ENCODE measurements at regions not wholly inside any gene's neighbourhood (a gene's known extent, or its start where the extent isn't known, plus 50 kb on each side); places are given as distances from the start of the nearest gene placed in this dataset.

GRCh38 chr16:58815181-58815888 lies 81.2 kb upstream of the GOT2 start:
- 61 to 83% methylated on average over 7 of the region's 7 CpGs for WGBS, 2 donors
- H3K27me3 ChIP-seq, result no peaks in the 10 kb centered on the region
- DNase-seq, result no peak
- TF ChIP-seq POLR2A (IDR thresholded peaks at IDR 0.05), result no peak
- no peak for TF ChIP-seq EP300 (IDR thresholded peaks at IDR 0.05)
- no peak for TF ChIP-seq POLR2AphosphoS5 (IDR thresholded peaks at IDR 0.05)
- TF ChIP-seq, protein P1, sequence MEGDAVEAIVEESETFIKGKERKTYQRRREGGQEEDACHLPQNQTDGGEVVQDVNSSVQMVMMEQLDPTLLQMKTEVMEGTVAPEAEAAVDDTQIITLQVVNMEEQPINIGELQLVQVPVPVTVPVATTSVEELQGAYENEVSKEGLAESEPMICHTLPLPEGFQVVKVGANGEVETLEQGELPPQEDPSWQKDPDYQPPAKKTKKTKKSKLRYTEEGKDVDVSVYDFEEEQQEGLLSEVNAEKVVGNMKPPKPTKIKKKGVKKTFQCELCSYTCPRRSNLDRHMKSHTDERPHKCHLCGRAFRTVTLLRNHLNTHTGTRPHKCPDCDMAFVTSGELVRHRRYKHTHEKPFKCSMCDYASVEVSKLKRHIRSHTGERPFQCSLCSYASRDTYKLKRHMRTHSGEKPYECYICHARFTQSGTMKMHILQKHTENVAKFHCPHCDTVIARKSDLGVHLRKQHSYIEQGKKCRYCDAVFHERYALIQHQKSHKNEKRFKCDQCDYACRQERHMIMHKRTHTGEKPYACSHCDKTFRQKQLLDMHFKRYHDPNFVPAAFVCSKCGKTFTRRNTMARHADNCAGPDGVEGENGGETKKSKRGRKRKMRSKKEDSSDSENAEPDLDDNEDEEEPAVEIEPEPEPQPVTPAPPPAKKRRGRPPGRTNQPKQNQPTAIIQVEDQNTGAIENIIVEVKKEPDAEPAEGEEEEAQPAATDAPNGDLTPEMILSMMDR (IDR thresholded peaks at IDR 0.05), result no peak
- H3K36me3 ChIP-seq, result no peaks in the 10 kb centered on the region
- H3K9me3 ChIP-seq, result no peaks in the 10 kb centered on the region
- no peak overlapping the region for H3K4me3 ChIP-seq
- H3K4me1 ChIP-seq, result peaks cover 0 to 10% (median 7%) of the 10 kb centered on the region in 4 donors
- intact Hi-C loops (cut with DNase I), result no loop called here
- no peak overlapping the region for H3K27ac ChIP-seq

- Histone ChIP-seq H3K4me1 (peaks cover 0 to 6% (median 2%) of the 10 kb centered on the region in 4 donors), H3K27me3 (no peaks in the 10 kb centered on the region), H3K9me3 (no peaks in the 10 kb centered on the region), H3K36me3 (no peaks in the 10 kb centered on the region), H3K27ac (peak overlapping the region in 2 of 4 donors; percentile 52 to 53), H3K4me3 (peak overlapping the region in 3 of 4 donors; percentile 28 to 40 (median 31))
- DNase-seq, result no peak
- intact Hi-C loops (cut with DNase I), result no loop called here
- 4% methylated on average over 12 of the region's 12 CpGs for WGBS, 2 donors
- TF ChIP-seq POLR2AphosphoS5 (IDR thresholded peaks at IDR 0.05), result no peak
- TF ChIP-seq, protein P1 (IDR thresholded peaks at IDR 0.05), result peak; percentile 42 to 87 (median 68)
- no peak for TF ChIP-seq POLR2A (IDR thresholded peaks at IDR 0.05)
- TF ChIP-seq EP300 (IDR thresholded peaks at IDR 0.05), result no peak
Measured at GRCh38 chr16:58814348-58814801, 80.3 kb upstream of the GOT2 start.

DNA sequence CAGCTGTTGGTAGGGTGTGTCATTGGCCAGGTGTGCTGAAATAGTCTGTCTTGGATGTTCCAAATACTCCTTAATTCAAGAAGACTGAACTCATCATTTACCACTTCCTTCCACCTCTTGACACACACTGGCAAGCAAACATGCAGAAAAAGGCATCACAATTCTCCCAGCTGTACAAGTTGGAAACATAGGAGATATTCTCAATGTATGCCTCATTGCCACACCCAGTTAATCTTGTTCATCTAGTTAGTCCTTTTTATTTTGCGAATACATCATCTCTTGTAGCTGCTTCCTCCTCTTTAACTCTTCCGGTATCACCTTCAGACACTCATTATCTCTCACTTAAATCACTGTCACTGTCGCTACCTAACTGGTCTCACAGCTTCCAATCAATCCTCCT lies 75.1 kb upstream of the GOT2 start:
- no peaks in the 10 kb centered on the region for H3K36me3 ChIP-seq
- no peak overlapping the region for H3K27ac ChIP-seq
- H3K9me3 ChIP-seq, result no peaks in the 10 kb centered on the region
- H3K4me1 ChIP-seq, result no peaks in the 10 kb centered on the region
- no peak for TF ChIP-seq EP300 (IDR thresholded peaks at IDR 0.05)
- TF ChIP-seq POLR2AphosphoS5 (IDR thresholded peaks at IDR 0.05), result no peak
- TF ChIP-seq, protein P1 (IDR thresholded peaks at IDR 0.05), result no peak
- no peak for TF ChIP-seq POLR2A (IDR thresholded peaks at IDR 0.05)
- 78 to 88% methylated on average over 3 of the region's 3 CpGs for WGBS, 2 donors
- H3K27me3 ChIP-seq, result no peaks in the 10 kb centered on the region
- intact Hi-C loops (cut with DNase I), result no loop called here
- no peak for DNase-seq
- H3K4me3 ChIP-seq, result no peak overlapping the region

GRCh38 chr16:58807276-58807675 lies 73.2 kb upstream of the GOT2 start:
- Histone ChIP-seq H3K36me3 (no peaks in the 10 kb centered on the region), H3K4me3 (no peak overlapping the region)

More at GRCh38 chr16:58807276-58807675, 73.2 kb upstream of the GOT2 start:
- no peak for DNase-seq
- H3K27ac ChIP-seq, result no peak overlapping the region
- H3K27me3 ChIP-seq, result no peaks in the 10 kb centered on the region
- H3K9me3 ChIP-seq, result peaks cover 0 to 4% (median 2%) of the 10 kb centered on the region in 4 donors
- TF ChIP-seq, protein P1 (IDR thresholded peaks at IDR 0.05), result no peak
- TF ChIP-seq EP300 (IDR thresholded peaks at IDR 0.05), result no peak
- no peaks in the 10 kb centered on the region for H3K4me1 ChIP-seq
- intact Hi-C loops (cut with DNase I), result no loop called here
